NCI-H226 (cell line): ENCODE measurements at regions not wholly inside any gene's neighbourhood (a gene's known extent, or its start where the extent isn't known, plus 50 kb on each side); places are given as distances from the start of the nearest gene placed in this dataset.
"Not testable (repeated sequence)": the region's sequence is repeated elsewhere in the genome, so short reads cannot be mapped to it uniquely, and the experiment has no call there.

Source experiments
- DNase-seq: peaks from one replicate; pipeline ENCODE4 v3.0.0-alpha.2; 2015

DNA sequence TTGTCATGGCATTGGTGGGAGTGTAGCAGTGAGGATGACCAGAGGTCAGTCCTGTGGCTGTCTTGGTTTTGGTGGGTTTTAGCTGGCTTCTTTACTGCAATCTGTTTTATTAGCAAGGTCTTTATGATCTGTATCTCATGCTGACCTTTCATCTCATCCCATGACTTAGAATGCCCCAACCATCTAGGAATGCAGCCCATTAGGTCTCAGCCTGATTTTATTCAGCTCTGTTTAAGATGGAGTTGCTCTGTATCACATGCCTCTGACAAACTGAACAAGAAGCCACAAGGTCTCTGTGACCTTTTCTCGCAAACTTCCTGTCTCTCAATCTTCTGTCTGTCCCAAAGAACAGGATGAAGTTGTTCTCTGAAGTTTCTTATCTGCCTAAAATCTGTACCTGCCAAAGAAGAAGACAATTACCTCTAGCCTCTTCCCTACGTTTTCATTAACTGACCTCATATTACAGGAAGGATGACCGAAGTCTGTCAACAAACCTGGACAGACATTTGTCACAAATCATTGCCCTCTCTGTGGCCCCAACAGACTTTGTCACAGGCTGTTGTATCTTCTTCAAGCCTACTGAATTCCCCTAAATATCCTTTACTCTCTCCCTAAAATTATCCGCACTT is 284.2 kb upstream of the SEMA6A start:
- DNase-seq: no peak

DNA sequence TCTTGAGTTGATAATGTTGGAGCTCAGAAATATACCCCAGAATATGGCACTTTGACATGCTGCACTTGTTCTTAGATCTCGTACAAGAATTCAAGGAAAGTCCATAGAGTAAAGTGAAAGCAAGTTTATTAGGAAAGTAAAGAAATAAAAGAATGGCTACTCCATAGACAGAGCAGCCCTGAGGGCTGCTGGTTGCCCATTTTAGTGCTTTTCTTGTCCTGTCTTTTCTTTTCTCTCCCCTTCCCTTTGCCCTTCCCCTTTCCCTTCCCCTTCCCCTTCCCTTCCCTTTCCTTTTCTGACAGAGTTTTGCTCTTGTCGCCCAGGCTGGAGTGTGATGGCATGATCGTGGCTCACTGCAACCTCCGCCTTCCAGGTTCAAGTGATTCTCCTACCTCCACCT is 283.4 kb upstream of the SEMA6A start:
- not testable (repeated sequence) for DNase-seq

DNA sequence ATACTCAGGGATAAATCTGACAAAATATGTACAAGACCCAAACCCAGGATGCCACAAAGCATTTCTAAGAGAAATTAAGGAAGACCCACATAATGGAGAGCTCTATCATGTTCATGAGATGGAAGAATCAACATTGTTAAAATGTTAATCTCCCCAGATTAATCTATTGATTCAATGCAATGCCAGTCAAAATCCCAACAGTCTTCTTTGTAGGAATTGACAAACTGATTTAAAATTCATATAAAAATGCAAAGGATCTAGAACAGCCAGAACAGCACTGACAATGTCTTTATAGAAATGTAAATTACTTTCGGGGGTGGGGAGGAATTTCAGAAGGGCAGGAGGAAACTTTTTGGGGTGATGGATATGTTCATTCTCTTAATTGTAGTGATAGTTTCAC is 281.6 kb upstream of the SEMA6A start:
- DNase-seq: no peak

DNA sequence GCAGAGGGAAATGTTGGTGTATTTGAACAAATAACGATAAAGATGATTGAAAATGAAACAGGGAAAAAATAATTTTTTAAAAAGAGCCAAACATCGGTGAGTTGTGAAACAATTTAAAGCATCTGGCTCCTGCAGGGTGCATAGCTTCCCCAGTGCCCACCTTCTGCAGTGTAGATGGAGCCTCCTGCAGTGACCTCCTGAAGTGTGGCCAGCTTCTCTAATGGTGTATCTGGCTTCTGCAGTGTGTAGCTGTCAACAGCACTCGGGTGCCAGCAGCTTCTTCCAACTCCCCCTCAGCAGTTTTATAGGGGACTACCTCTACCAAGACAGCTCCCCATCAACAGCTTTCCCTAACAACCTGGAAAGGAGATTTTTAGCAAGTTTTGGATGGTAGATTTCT is 279.4 kb upstream of the SEMA6A start:
- DNase-seq: no peak

DNA sequence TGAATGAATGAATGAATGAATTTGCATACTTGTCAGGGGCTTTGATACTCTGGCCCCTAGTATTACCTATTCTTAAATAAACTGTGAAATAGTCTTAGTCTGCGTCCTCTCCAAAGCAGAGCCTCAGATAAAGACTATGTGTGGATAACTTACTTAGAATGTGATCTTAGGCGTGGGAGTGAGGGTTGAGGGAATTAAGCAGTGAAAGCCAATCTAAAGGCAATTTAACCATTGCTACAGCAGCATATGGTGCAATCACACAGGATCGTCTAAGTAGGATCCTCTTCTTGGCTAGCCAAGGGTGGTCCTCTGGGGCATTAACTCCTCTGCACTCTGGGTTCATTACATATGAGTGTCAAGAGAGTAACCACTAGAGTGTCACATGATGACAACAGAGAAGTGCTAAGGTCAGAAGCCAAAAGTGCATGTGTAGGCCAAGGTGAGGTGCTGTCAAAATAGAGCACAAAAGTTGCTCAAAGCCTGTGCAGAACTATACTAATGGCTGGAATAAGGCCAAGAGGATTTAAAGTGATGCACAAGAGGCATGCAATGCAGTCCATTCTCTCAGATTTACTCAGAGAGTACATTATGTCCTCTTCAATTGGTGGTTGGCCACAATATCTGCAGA is 274.4 kb upstream of the SEMA6A start:
- no peak for DNase-seq

DNA sequence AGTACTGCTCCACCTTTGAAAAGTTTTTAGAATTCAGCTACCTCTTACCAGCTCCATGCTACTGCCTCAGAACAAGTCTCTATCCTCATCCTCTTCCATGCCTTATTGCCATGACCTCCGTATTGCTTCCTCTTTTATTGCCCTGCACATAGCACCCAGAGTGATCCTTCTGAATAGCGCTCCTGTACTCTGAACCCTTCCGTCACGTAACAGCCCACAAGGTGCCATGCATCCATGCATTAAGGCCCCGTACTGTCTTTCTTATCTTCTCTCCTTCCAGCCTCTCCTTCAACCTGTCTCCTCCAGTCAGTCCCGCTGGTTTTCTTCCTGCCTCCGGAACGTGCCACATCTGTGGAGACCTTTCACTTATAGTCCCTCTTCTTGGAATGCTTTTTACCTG is 273.3 kb upstream of the SEMA6A start:
- DNase-seq: no peak

DNA sequence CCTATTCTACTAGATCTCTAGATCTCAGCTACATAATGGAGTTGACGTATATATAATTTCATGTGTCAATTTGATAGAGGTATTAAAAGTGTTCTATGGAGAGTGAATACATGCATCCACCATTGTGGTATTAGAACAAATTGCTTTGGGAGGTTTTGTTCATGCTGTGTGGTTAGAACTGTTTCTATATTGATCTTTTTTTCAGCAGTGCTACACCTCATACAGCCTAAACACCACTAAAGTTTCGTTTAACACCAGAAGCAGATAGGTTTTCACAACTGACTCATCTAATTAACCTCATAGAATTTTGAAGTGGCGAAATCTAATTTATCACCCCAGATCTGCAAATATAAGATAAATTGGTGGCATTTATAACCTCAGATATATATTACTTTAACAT is 269.4 kb upstream of the SEMA6A start:
- no peak for DNase-seq

DNA sequence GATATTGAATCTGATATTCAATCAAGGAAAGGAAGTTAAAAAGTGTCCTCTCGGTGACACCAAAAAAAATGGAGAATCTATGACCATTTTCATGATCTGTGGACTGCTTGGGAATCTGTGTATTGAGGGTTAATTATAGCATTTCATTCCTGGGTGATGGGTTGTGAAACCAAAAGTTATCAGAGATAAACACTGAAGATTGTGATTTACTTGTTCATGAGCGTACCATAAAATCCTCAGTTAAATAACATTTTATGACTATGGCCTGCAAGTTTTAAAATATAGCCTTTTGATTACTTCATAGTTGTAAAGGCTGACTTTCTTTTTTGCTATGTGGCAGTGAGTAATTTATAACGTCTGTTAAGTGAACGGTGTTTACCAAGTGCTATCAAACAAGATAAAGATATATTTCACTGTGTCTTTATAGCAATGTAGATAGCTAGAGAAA is 267.9 kb upstream of the SEMA6A start:
- DNase-seq: no peak

DNA sequence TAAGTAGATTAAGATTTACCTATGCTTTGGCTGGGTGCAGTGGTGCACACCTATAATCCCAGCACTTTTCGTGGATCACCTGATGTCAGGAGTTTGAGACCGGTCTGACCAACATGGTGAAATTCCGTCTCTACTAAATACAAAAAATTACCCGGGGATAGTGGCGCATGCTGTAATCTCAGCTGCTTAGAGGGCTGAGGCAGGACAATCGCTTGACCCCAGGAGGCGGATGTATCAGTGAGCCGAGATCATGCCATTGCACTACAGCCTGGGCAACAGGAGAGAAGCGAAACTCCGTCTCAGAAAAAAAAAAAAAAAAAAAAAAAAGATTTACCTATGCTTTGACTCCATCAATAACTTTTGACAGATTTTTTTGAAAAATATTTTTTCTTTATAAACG is 267.1 kb upstream of the SEMA6A start:
- DNase-seq: no peak

DNA sequence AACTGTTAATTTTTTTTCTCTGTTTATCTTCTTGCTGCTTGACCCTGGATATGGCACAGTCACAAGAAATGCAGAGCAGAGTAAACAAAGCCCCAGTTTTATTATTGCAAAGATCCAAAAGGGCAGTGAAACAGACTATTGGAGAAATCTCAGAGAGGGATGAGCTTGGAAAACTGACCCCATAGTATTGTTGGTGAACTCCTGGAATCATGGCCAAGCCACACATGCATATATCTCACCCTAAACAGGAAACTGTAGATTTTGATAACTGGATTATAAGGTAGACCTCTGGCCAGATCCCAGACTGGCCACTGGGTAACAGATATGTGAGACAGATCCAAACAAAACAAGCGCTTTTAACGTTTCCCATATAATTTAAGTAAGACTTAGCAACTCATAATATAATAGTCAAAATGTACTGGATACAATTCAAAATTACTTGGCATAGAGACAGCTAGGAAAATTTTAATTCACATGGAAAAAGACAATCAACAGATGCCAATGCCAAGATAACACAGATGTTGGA is 263.5 kb upstream of the SEMA6A start:
- no peak for DNase-seq

DNA sequence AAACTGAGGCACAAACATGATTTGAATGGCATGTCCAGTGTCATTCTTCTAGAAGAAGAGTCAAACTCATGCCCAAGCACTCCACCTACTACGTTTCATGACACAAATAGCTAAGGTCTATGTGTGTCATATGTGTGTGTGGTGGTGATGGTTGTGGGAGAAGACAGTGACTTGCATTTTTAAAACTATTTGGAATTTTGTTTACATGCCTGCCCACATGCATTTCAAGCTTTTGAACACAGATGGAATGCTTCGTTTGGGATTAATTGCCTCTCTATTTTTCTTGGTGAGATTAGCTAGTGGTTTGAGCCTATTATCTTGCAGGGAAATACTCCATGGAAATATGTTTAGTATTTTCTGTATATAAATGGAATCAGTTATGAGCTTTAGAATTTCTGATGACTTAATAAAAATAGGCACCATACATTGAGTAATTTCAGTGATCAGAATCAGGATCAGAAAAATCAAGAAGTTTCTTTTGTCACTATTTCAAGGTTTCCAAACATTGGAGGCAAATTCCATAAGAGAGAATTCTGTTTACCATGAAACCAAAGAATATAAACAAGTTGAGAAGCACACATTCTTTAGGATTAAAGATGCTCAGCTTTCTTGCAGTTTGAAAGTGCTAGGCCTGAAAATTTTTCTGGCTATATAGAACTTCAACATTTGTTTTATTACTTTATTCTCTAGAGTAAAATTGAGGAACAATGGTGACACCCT is 260.3 kb upstream of the SEMA6A start:
- no peak for DNase-seq

DNA sequence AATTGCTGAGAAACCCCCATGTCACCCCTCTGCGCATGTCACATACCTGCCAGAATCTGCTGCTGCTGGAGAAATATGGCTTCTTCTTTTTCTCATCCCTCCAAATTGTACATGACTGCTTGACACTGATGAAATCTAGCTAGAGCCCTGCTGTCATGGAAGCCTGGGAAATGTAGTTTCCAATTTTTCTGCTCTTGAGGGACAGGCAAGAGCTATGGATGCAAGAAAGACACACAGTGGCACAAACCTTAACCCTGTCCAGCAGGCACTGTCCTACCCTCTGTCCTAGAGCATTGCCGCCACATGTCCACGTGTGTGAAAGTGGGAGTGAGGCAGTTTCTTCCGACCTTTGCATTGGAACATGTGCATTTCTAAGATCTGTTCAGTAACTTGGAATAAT is 255.5 kb upstream of the SEMA6A start:
- no peak for DNase-seq

DNA sequence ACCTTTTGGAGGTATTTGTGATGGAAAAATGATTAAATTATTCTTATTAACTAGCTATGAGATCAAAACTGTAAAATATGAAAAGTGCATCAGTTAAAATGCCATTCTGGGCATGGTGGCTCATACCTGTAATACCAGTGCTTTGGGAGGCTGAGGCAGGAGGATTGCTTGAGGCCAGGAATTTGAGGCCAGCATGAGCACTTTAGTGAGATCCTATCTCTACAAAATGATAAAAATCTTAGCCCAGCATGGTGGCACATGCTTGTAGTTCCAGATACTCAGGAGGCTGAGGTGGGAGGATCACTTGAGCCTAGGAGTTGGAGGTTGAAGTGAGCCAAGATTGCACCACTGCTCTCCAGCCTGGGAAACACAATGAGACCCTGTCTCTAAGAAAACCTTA is 252.5 kb upstream of the SEMA6A start:
- no peak for DNase-seq

DNA sequence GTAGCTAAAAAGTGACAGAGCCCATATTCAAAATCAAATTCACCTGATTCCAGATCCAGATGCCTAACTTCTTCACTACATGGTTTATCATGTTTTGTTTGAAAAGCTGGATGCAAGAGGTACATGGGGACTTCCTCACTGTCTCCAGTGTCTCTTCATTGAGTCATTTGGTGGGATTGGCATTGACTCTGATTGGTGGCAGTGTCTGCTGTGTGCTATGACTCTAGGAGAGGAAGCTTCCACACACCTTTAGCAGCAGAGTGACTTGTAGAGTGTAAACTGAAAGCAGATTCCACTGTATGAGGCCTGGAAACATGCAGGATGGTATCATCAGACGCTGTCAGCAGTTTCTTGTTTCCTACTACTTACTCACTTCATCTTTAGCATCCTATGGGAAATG is 250.9 kb upstream of the SEMA6A start:
- DNase-seq: no peak

DNA sequence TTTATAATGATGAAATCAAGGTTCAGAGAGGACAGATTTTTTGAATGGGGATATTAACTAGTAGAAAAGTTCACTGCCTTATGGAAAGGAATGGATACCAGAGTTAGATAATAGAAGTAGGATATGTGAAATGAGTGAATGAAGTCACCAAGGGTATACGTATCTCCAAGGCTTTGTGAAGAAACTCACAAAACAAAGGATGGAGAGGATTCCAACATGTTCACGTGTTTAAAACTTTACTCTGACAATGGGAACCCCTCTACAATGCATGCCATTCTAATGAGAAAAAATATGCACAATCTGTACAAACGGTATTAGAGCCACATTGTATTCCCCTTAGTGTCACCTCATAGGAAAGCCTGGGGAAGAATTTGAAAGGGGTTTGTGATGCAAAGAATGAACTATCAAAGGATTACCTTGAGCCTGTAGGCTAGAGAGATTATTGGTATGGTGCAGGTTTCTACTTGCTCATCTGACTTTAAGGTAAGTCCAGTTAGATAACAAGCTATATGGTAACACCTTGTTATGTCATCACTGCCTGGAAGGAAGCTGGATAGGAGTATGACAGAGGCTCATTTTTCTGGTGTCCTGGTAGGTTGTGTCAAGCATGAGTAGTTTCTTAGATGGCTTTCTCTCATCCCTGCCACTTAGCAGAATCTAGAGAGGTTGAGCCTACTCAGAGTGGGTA is 250.3 kb upstream of the SEMA6A start:
- no peak for DNase-seq

DNA sequence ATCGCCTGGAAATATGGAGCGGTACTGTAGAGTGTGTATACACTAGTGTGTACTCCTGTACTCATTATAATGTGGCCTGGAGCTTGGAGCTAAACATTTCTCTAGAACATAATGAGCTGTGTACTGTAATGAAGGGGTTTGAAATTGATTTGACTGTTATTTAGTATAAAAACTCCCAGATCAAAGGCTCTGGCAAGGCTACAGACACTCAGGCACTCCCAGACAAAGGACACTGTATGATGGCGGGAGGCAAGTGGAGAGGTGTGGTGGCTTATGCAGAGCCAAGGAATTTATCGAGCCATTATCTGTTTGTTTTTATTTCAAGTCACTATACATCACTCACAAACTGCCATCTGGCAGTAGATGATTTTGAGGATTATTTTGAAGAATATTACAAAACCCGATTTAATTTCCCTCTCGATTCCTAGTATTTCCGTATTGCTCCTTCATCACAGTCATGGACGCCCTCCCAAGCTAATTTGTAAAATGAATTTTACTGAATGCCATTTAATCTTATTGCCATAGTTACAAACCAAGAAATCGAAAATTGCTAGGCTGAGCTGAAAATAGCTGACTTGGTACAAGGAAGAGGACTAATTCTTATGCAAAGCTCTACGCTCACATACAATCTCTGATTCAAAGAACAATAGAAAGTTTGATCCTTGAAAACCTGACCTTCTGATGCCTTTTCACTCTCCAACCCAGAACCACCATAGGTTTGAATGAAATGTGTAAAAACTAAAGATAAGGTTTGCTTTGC is 240.2 kb upstream of the SEMA6A start:
- DNase-seq: no peak

DNA sequence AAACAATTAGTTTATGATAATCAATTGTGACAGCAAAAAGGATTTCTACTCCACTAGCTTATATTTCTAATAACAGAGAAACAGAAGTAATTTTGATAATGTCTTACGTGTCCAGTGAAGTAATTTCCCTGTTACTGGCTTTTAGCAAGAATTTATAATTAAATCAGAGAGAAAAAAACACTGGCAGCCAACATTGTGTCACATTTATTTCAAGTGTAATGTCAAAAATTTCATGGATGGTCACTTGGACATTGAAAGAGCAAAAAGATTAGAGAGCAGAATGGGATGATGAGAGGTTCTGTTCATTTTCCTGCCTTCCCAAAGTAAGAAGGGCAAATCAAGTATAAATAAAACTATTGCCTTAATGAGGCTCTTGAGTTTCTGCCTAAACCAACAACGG is 239.3 kb upstream of the SEMA6A start:
- DNase-seq: no peak

DNA sequence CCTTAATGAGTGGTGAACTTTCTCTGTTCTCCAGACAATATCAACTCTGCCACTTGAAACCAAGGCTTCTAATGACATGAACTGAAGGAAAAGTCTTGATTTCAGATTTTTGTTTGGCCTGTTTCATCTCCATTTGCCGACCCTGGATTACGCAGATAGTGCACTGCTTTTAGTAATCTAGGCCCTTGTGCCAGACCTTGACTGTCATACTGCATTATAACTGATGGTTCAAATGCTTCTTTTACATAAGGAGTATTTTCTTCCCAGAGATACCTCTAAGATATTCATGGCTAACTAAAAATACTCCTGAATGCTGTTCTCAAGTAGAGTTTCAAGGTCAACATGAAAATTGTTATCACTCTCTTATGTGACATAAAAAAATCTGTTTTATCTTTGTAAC is 238.7 kb upstream of the SEMA6A start:
- DNase-seq: no peak

DNA sequence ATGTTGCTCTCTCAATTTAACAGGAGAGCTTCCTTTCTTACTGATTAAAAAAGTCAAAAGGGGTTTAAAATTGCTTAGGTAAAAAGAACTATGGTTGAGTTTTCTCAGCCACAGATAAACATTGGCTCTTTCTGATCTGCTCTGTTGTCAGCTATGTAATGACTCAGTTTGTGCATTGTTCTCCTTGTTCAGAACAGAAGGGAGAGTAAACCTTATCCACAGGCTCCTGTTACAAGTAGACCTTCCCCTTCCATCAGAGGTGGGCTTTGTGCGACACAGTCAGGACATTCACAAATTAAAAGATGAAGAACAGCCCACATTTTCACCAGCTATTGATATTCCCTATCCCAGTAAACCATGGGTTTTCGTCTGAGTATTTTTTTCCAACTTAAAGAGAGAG is 236.3 kb upstream of the SEMA6A start:
- DNase-seq: no peak

DNA sequence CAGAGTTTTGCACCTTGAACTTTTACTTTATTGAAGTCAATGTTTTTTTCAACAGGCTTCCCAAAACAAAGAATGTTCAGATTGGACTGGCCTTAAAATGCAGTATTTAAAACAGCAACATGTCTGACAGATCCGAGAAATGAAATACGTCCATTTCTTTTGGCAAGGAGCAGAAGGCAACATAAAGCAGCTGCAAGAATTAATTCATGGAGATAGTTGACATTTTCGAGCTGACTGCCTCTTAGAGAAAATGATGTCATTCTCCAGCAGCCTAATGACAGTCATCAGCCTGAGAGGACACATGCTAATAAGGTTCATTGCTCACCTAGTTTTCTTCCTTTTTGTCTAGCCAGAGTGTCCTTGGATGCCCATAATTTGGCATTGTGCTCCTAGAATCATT is 232.2 kb upstream of the SEMA6A start:
- DNase-seq: no peak

DNA sequence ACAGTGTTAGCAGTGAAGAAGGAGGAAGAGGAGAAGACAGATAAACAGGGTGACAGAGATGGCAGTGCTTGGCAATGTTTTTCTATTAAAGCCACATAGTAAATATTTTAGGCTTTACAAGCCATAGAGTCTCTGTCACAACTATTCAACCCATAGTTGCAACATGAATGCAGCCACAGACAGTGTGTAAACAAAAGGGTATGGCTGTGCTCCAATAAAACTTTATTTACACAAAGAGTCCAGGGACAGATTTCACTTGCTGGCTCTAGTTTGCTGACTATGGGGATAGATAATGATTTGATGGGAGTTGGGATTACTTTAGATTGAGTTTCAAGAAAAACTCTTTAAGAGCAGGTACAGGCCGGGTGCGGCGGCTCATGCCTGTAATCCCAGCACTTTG is 224.8 kb upstream of the SEMA6A start:
- DNase-seq: no peak

DNA sequence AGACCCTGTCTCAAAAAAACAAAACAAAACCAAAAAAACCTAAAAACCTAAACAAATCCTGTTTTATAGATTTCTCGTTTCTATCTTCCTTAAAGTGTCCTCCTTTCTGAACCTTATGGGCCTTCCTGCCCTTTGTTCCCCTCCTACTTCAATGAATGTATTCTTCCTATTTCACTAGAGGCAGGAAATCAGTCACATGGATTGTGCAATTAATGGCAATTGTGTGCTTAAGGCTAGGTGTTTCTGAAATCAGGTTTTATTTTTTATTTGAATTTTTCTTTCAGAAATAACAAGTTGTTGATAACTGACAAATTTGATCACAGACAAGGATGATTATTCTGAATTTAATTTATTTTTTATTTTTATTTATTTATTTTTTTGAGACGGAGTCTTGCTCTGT is 220.6 kb upstream of the SEMA6A start:
- no peak for DNase-seq

DNA sequence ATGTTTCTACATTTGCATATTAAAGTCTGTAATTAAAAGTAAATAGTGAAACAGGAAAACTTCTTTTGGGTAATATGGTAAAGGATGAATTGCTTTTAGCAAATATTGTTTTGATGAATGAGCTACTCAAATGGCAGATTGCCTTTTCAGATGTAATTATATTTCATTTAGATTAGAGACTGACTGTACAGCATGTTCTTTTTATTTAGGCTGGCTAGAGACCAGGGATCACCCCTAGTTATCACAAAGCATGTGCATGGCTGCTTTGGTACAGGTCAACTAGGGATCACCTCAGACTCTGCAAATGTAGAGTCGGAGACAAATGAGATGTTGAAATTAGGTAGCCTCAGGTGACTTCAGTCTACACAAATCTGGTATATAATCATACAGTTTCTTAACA is 214.9 kb upstream of the SEMA6A start:
- no peak for DNase-seq
